ENCODE measurements at regions not wholly inside any gene's neighbourhood (a gene's known extent, or its start where the extent isn't known, plus 50 kb on each side); places are given as distances from the start of the nearest gene placed in this dataset.
A peak's percentile ranks its signal among the peaks of the same experiment; 100 is the strongest.
"Not testable (repeated sequence)": the region's sequence is repeated elsewhere in the genome, so short reads cannot be mapped to it uniquely, and the experiment has no call there.

- Histone ChIP-seq H3K4me1 (no peaks in the 10 kb centered on the region), H3K36me3 (no peaks in the 10 kb centered on the region), H3K9me3 (replicated peaks) (no peaks in the 10 kb centered on the region), H3K27ac (no peak overlapping the region), H3K4me3 (no peak overlapping the region), H3K27me3 (no peaks in the 10 kb centered on the region)
- DNase-seq: no peak
Observed at GRCh38 chr2:102871707-102872106, 109.9 kb downstream of the TMEM182 start.

- Histone ChIP-seq H3K4me1 (no peaks in the 10 kb centered on the region), H3K36me3 (no peaks in the 10 kb centered on the region), H3K9me3 (replicated peaks) (no peaks in the 10 kb centered on the region), H3K27me3 (no peaks in the 10 kb centered on the region), H3K4me3 (no peak overlapping the region), H3K27ac (no peak overlapping the region)
- DNase-seq: no peak
Observed at GRCh38 chr2:102872388-102872787, 110.6 kb downstream of the TMEM182 start.

- not testable (repeated sequence) for H3K27ac ChIP-seq; H3K9me3 ChIP-seq (replicated peaks); H3K27me3 ChIP-seq; H3K4me3 ChIP-seq; H3K4me1 ChIP-seq; H3K36me3 ChIP-seq; DNase-seq
Observed at GRCh38 chr2:102879513-102879912, 117.7 kb downstream of the TMEM182 start.

- H3K9me3 ChIP-seq (replicated peaks): no peaks in the 10 kb centered on the region
- no peak overlapping the region for H3K27ac ChIP-seq
- no peaks in the 10 kb centered on the region for H3K4me1 ChIP-seq
- H3K27me3 ChIP-seq: no peaks in the 10 kb centered on the region
- H3K36me3 ChIP-seq: no peaks in the 10 kb centered on the region
- no peak overlapping the region for H3K4me3 ChIP-seq
- no peak for DNase-seq
Observed at GRCh38 chr2:102880731-102881130, 118.9 kb downstream of the TMEM182 start.

GRCh38 chr2:102886216-102886893, 124.5 kb downstream of the TMEM182 start:
- Histone ChIP-seq H3K9me3 (replicated peaks) (no peaks in the 10 kb centered on the region), H3K36me3 (no peaks in the 10 kb centered on the region), H3K27ac (no peak overlapping the region), H3K4me1 (no peaks in the 10 kb centered on the region; the same call in 1 of the 2 replicates), H3K4me3 (no peak overlapping the region), H3K27me3 (no peaks in the 10 kb centered on the region)
- DNase-seq: no peak

- DNase-seq: no peak
- peaks cover 4% of the 10 kb centered on the region for H3K4me1 ChIP-seq
Observed at GRCh38 chr2:102888514-102888913, 126.7 kb downstream of the TMEM182 start.

GRCh38 chr2:102891296-102891695, 129.5 kb downstream of the TMEM182 start:
- Histone ChIP-seq H3K27ac (no peak overlapping the region), H3K27me3 (no peaks in the 10 kb centered on the region), H3K4me3 (no peak overlapping the region), H3K9me3 (replicated peaks) (no peaks in the 10 kb centered on the region), H3K4me1 (peaks cover 4% of the 10 kb centered on the region), H3K36me3 (no peaks in the 10 kb centered on the region)
- DNase-seq: peak in 1 of 2 experiments; percentile 46

More at GRCh38 chr2:102888514-102888913, 126.7 kb downstream of the TMEM182 start:
- no peak overlapping the region for H3K27ac ChIP-seq
- H3K27me3 ChIP-seq: no peaks in the 10 kb centered on the region
- no peaks in the 10 kb centered on the region for H3K9me3 ChIP-seq (replicated peaks)
- no peaks in the 10 kb centered on the region for H3K36me3 ChIP-seq
- H3K4me3 ChIP-seq: no peak overlapping the region

- Histone ChIP-seq H3K9me3 (replicated peaks) (no peaks in the 10 kb centered on the region), H3K27ac (no peak overlapping the region), H3K4me1 (peaks cover 4% of the 10 kb centered on the region), H3K27me3 (no peaks in the 10 kb centered on the region), H3K36me3 (no peaks in the 10 kb centered on the region), H3K4me3 (no peak overlapping the region)
- peak in 1 of 2 experiments; percentile 57 for DNase-seq
Observed at GRCh38 chr2:102892698-102893310, 131.0 kb downstream of the TMEM182 start.

- Histone ChIP-seq H3K4me1 (peaks cover 4% of the 10 kb centered on the region), H3K4me3 (no peak overlapping the region), H3K36me3 (no peaks in the 10 kb centered on the region), H3K27me3 (no peaks in the 10 kb centered on the region), H3K27ac (no peak overlapping the region), H3K9me3 (replicated peaks) (no peaks in the 10 kb centered on the region)
- DNase-seq: no peak
Observed at GRCh38 chr2:102893870-102894269, 132.0 kb downstream of the TMEM182 start.

GRCh38 chr2:102895376-102895775, 133.5 kb downstream of the TMEM182 start:
- DNase-seq: peak in 1 of 2 experiments; percentile 27

GRCh38 chr2:102909240-102909639, 147.4 kb downstream of the TMEM182 start:
- not testable (repeated sequence) for H3K27ac ChIP-seq; H3K27me3 ChIP-seq; H3K4me3 ChIP-seq; DNase-seq; H3K36me3 ChIP-seq; H3K4me1 ChIP-seq; H3K9me3 ChIP-seq (replicated peaks)

More at GRCh38 chr2:102895376-102895775, 133.5 kb downstream of the TMEM182 start:
- no peaks in the 10 kb centered on the region for H3K27me3 ChIP-seq
- H3K9me3 ChIP-seq (replicated peaks): no peaks in the 10 kb centered on the region
- H3K4me3 ChIP-seq: no peak overlapping the region
- H3K27ac ChIP-seq: no peak overlapping the region
- no peaks in the 10 kb centered on the region for H3K36me3 ChIP-seq
- peaks cover 4% of the 10 kb centered on the region for H3K4me1 ChIP-seq

GRCh38 chr2:102910724-102911123, 148.9 kb downstream of the TMEM182 start:
- DNase-seq: no peak
- Histone ChIP-seq H3K27me3 (no peaks in the 10 kb centered on the region; the same call in 1 of the 2 replicates), H3K36me3 (no peaks in the 10 kb centered on the region), H3K4me3 (no peak overlapping the region), H3K27ac (no peak overlapping the region), H3K4me1 (no peaks in the 10 kb centered on the region), H3K9me3 (replicated peaks) (no peaks in the 10 kb centered on the region)

- Histone ChIP-seq H3K4me1 (no peaks in the 10 kb centered on the region), H3K4me3 (no peak overlapping the region), H3K27me3 (no peaks in the 10 kb centered on the region), H3K36me3 (no peaks in the 10 kb centered on the region), H3K9me3 (replicated peaks) (no peaks in the 10 kb centered on the region), H3K27ac (no peak overlapping the region)
- DNase-seq: peak in 1 of 2 experiments; percentile 21
Observed at GRCh38 chr2:102915128-102915527, 153.3 kb downstream of the TMEM182 start.

- Histone ChIP-seq H3K4me1 (no peaks in the 10 kb centered on the region), H3K27ac (no peak overlapping the region), H3K36me3 (no peaks in the 10 kb centered on the region), H3K27me3 (no peaks in the 10 kb centered on the region), H3K9me3 (replicated peaks) (no peaks in the 10 kb centered on the region), H3K4me3 (no peak overlapping the region)
- DNase-seq: no peak
Observed at GRCh38 chr2:102922321-102922720, 160.5 kb downstream of the TMEM182 start.

- H3K4me3 ChIP-seq: no peak overlapping the region
- H3K36me3 ChIP-seq: no peaks in the 10 kb centered on the region
- H3K27ac ChIP-seq: no peak overlapping the region
- no peaks in the 10 kb centered on the region for H3K27me3 ChIP-seq
- DNase-seq: no peak
- H3K4me1 ChIP-seq: no peaks in the 10 kb centered on the region
- H3K9me3 ChIP-seq (replicated peaks): no peaks in the 10 kb centered on the region
Observed at GRCh38 chr2:102925003-102925402, 163.2 kb downstream of the TMEM182 start.

GRCh38 chr2:102927854-102928267, 166.0 kb downstream of the TMEM182 start:
- Histone ChIP-seq H3K9me3 (replicated peaks) (no peaks in the 10 kb centered on the region), H3K4me1 (no peaks in the 10 kb centered on the region), H3K27me3 (no peaks in the 10 kb centered on the region), H3K36me3 (no peaks in the 10 kb centered on the region), H3K4me3 (no peak overlapping the region), H3K27ac (no peak overlapping the region)
- DNase-seq: no peak

All from SJCRH30 (cell line).